Upper lobe of left lung (tissue), 6 donors: ENCODE measurements at regions not wholly inside any gene's neighbourhood (a gene's known extent, or its start where the extent isn't known, plus 50 kb on each side); places are given as distances from the start of the nearest gene placed in this dataset.
A peak's percentile ranks its signal among the peaks of the same experiment; 100 is the strongest.

ENCODE experiments used
- ATAC-seq, 2 donors: fragments of 200-7000 bp; cut with Tn5 transposase; one replicate each; pipeline ENCODE4 v1.9.1; 2022; ENCODE audit warnings: mild to moderate bottlenecking in 2 of 2, moderate library complexity in 2 of 2; ENCODE audit not compliant: low FRiP score in 2 of 2
- DNase-seq, 2 donors: peaks; one replicate each; pipeline ENCODE4 v3.0.0-alpha.2; 2019 to 2020
- H3K27ac ChIP-seq, 4 donors: fragments of 200-600 bp; sonication (generic); one replicate each; pipeline ENCODE4 v1.5.1; 2016 to 2019
- H3K27me3 ChIP-seq, 4 donors: fragments of 200-600 bp; sonication (generic); one replicate each; pipeline ENCODE4 v1.5.1; 2017 to 2019
- H3K36me3 ChIP-seq, 4 donors: fragments of 200-600 bp; sonication (generic); one replicate each; pipeline ENCODE4 v1.5.1; 2016 to 2019
- H3K4me1 ChIP-seq, 4 donors: fragments of 200-600 bp; sonication (generic); one replicate each; pipeline ENCODE4 v1.5.1; 2018 to 2019
- H3K4me3 ChIP-seq, 4 donors: fragments of 200-600 bp; sonication (generic); one replicate each; pipeline ENCODE4 v1.5.1; 2017 to 2019; ENCODE audit warnings: mild to moderate bottlenecking in 2 of 4, moderate library complexity in 1 of 4
- H3K9me3 ChIP-seq, 4 donors: fragments of 200-600 bp; sonication (generic); one replicate each; pipeline ENCODE4 v1.5.1; 2018 to 2019
- EP300 ChIP-seq, 4 donors: sonication (generic); formaldehyde crosslinking; IDR thresholded peaks; one replicate each; pipeline ENCODE4 v1.5.1; 2017; ENCODE audit warnings: antibody characterized with exemption in 4 of 4, control low read depth in 2 of 4
- POLR2A ChIP-seq, 4 donors: fragments of 450-650 bp; IDR thresholded peaks; one replicate each; pipeline ENCODE4 v1.5.1; 2016 to 2017; ENCODE audit warnings: antibody characterized with exemption in 4 of 4, mild to moderate bottlenecking in 2 of 4
- POLR2AphosphoS5 ChIP-seq, 2 donors: sonication (generic); formaldehyde crosslinking; IDR thresholded peaks; one replicate each; pipeline ENCODE4 v1.5.1; 2017; ENCODE audit warnings: antibody characterized with exemption in 2 of 2
- WGBS, 2 donors: methylation state at CpG; one replicate each; pipeline ENCODE4 v1.1.5; 2017 to 2018; 5-methylcytosine and 5-hydroxymethylcytosine counted together
- TF ChIP-seq, protein P1 (sequence below), 6 experiments: fragments of 450-650 bp in 4 of 6; fragments of 200-600 bp in 2 of 6; sonication (generic) in 2 of 6; IDR thresholded peaks; one replicate each; pipeline ENCODE4 v1.5.1; 2016 to 2019; ENCODE audit warnings: antibody characterized with exemption in 6 of 6
- donor health status: DM: no; HTN: no; CAD: no; lungs with moderate emphysema.
- donor health status: DM: no; HTN: yes; CAD: no; lungs with severe emphysema.

DNA sequence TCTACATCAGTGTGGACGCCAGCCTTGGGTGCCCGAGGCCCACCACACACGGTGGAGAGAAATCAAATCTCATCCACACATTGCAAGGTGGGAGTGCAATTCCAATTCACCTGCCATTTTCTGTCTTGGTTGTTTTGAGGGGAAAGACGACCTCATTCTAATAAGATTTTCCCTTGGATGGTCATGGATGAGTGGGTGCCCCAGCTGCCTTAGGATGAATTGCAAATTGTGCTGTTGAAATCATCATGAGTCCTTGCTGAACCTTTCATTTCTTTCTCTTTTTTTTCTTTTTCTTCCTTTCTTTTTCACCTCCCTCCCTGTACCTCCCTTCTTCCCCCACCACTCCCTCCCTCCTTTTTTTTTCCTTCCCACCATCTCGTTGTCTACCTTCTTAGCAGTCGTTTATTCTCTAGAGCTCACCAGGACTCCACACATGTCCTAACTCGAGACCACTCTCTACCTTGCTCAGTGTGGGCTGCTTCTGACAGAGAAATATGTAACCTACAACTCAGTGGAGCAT lies 266.9 kb upstream of the NFE2L3 start:
- WGBS, 2 donors, result 72 to 77% methylated on average over 7 of the region's 7 CpGs
- no peaks in the 10 kb centered on the region for H3K4me1 ChIP-seq
- no peaks in the 10 kb centered on the region for H3K36me3 ChIP-seq
- DNase-seq (no peak), ATAC-seq (no peak)
- no peaks in the 10 kb centered on the region for H3K27me3 ChIP-seq
- H3K4me3 ChIP-seq, result no peak overlapping the region
- H3K9me3 ChIP-seq, result no peaks in the 10 kb centered on the region
- no peak for TF ChIP-seq EP300 (IDR thresholded peaks at IDR 0.05)
- TF ChIP-seq, protein P1, sequence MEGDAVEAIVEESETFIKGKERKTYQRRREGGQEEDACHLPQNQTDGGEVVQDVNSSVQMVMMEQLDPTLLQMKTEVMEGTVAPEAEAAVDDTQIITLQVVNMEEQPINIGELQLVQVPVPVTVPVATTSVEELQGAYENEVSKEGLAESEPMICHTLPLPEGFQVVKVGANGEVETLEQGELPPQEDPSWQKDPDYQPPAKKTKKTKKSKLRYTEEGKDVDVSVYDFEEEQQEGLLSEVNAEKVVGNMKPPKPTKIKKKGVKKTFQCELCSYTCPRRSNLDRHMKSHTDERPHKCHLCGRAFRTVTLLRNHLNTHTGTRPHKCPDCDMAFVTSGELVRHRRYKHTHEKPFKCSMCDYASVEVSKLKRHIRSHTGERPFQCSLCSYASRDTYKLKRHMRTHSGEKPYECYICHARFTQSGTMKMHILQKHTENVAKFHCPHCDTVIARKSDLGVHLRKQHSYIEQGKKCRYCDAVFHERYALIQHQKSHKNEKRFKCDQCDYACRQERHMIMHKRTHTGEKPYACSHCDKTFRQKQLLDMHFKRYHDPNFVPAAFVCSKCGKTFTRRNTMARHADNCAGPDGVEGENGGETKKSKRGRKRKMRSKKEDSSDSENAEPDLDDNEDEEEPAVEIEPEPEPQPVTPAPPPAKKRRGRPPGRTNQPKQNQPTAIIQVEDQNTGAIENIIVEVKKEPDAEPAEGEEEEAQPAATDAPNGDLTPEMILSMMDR (IDR thresholded peaks at IDR 0.05), result no peak
- TF ChIP-seq POLR2AphosphoS5 (IDR thresholded peaks at IDR 0.05), result no peak
- no peak for TF ChIP-seq POLR2A (IDR thresholded peaks at IDR 0.05)
- no peak overlapping the region for H3K27ac ChIP-seq

DNA sequence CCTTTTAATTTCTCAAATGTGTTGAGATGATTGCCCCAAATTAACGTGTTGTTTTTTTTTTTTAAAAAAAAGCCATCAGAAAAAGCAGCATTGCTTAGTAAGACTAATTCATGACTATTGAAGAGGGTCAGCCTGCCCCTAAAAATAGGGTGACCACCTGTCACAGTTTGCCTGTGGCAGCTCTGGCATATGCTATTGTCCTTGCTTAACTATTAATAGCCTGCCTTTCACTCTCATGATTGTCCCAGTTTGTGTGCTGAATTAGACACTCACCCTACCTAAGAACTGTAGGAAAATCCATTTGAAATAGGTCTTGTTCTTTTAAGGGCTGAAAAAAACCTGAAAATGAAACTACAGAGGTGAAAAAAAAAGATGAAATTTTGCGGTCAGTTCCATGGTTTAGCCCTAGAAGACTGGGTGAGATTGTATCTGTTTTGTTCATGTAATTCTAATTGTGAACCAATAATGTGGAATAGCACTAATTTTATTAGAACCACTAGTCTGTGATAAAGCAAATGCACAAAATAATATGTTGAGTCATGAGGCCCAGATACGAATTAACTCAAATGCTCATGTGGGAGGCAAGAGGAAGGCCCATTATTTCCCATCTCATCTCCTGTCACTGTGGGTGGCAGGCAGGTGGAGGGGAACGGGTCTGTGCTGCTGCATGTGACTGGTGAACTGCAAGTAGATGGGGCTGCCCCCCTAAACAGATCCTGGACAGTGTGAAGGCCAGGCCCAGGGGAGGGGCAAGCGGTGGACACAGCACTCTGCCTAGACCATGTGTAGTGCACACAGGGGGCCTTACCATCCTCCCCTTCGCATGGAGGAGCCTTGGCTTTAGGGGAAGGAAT lies 265.4 kb upstream of the NFE2L3 start:
- H3K27me3 ChIP-seq, result no peaks in the 10 kb centered on the region
- H3K4me3 ChIP-seq, result no peak overlapping the region
- no peaks in the 10 kb centered on the region for H3K4me1 ChIP-seq
- no peak overlapping the region for H3K27ac ChIP-seq
- ATAC-seq (peak in 1 of 2 donors; percentile 35), DNase-seq (no peak)
- no peaks in the 10 kb centered on the region for H3K36me3 ChIP-seq
- TF ChIP-seq POLR2AphosphoS5 (IDR thresholded peaks at IDR 0.05), result no peak
- TF ChIP-seq, protein P1 (IDR thresholded peaks at IDR 0.05), result no peak
- no peak for TF ChIP-seq POLR2A (IDR thresholded peaks at IDR 0.05)
- no peak for TF ChIP-seq EP300 (IDR thresholded peaks at IDR 0.05)
- H3K9me3 ChIP-seq, result no peaks in the 10 kb centered on the region
- WGBS, 2 donors, result 69 to 80% methylated on average over 5 to 6 of the region's 6 CpGs

DNA sequence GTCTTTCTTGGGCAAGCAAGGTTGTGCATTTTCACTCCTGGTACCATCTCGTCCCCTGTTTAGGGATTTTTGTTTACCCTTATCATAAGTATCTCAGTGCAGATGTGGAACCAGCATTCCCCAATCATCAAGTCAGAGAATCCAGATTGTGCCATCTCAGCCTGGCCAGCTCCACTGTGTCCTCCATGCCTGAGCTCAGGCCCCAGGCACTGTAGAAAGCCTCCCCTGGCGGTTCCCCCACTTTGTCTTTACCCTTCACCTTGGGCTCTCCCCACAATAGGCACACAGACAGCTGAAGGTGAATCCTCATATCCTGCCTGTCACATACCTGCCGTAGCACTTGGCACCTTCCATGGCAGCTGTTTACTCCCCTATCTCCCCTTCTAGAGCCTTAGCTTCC lies 264.7 kb upstream of the NFE2L3 start:
- H3K27ac ChIP-seq, result no peak overlapping the region
- ATAC-seq (no peak), DNase-seq (no peak)
- no peaks in the 10 kb centered on the region for H3K27me3 ChIP-seq
- no peaks in the 10 kb centered on the region for H3K36me3 ChIP-seq
- WGBS, 2 donors, result 76 to 81% methylated on average over 3 of the region's 3 CpGs
- no peak for TF ChIP-seq EP300 (IDR thresholded peaks at IDR 0.05)
- TF ChIP-seq, protein P1 (IDR thresholded peaks at IDR 0.05), result no peak
- TF ChIP-seq POLR2A (IDR thresholded peaks at IDR 0.05), result no peak
- no peak for TF ChIP-seq POLR2AphosphoS5 (IDR thresholded peaks at IDR 0.05)
- H3K4me3 ChIP-seq, result no peak overlapping the region
- H3K9me3 ChIP-seq, result no peaks in the 10 kb centered on the region
- H3K4me1 ChIP-seq, result no peaks in the 10 kb centered on the region

DNA sequence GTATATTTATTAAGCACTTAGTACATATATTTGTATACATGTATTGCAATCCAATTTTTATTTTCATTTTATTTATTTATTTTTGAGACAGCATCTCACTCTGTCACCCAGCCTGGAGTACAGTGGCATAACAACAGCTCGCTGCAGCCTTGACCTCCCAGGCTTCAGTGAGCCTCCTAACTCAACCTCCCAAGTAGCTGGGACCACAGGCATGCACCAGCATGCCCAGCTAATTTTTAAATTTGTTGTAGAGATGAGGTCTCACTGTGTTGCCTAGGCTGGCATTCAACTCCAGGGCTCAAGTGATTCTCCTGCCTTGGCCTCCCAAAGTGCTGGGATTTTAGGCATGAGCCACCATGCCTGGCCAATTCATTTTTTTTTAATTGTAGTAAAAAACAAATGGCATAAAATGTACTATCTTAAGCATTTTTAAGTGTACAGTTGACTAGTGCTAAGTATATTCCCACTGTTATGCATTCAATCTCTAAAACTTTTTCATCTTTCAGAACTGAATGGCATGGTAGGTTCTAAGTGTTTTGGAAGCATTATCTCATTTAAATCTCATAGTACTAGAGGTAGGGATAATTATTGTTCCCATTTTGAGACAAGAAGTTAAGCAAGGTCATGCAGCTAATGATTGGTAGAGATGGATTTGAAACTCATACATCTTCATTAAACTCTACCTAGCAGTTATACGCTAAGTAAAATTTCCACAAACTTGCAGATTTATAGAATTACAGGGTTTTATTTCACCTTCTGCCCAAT lies 264.0 kb upstream of the NFE2L3 start:
- H3K4me1 ChIP-seq, result peaks cover 0 to 1% (median 0%) of the 10 kb centered on the region in 4 donors
- TF ChIP-seq, protein P1 (IDR thresholded peaks at IDR 0.05), result no peak
- 89 to 97% methylated on average over 2 of the region's 2 CpGs for WGBS, 2 donors
- no peaks in the 10 kb centered on the region for H3K27me3 ChIP-seq
- DNase-seq, result no peak
- H3K9me3 ChIP-seq, result no peaks in the 10 kb centered on the region
- no peak for ATAC-seq
- no peaks in the 10 kb centered on the region for H3K36me3 ChIP-seq
- H3K27ac ChIP-seq, result no peak overlapping the region
- no peak overlapping the region for H3K4me3 ChIP-seq
